GM21447 (cell line): ENCODE measurements at regions not wholly inside any gene's neighbourhood (a gene's known extent, or its start where the extent isn't known, plus 50 kb on each side); places are given as distances from the start of the nearest gene placed in this dataset.
"Not testable (repeated sequence)": the region's sequence is repeated elsewhere in the genome, so short reads cannot be mapped to it uniquely, and the experiment has no call there.

Experiments used
- ATAC-seq: cut with Tn5 transposase; IDR thresholded peaks from one replicate; pipeline ENCODE4 v1.9.1; 2021; ENCODE audit not compliant: unreplicated experiment

DNA sequence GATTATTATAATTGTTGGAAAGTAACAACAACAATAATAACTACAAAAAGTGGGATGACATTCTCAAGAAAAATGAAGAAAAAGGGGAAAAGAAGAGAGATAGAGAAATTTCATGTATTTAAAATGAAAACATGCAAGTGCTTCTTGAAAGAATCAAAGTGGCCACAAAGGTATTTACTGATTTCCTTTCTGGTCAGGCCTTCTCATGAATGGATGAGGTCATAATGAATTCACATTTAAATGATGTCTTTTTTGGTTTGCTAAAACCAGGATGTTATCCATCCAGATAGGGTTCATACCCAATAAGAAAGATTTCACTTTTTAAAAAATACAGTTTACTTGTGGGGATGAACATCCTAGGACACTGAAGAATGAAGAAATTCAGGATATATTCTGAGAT is 446.4 kb upstream of the PTGER4 start:
- ATAC-seq: no peak

DNA sequence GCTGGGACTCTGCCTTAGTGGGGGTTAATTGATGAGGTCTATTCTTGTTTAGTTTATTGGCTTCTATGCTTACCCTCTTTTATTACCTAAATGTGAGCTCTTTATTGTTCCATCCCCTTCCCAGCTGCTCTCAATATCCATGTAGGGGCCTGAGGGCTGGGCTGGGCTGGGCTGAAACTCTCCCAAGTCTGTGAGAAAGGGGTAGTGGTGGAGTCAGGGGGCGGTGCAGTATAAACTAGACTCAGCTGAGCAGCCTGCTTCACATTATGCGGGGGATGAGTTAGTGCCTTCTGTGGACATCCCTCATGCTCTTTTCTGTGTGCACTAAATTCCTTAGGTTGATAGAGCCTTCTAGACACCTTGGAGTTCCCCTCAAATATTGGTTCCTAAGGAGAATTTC is 451.8 kb upstream of the PTGER4 start:
- ATAC-seq: no peak

DNA sequence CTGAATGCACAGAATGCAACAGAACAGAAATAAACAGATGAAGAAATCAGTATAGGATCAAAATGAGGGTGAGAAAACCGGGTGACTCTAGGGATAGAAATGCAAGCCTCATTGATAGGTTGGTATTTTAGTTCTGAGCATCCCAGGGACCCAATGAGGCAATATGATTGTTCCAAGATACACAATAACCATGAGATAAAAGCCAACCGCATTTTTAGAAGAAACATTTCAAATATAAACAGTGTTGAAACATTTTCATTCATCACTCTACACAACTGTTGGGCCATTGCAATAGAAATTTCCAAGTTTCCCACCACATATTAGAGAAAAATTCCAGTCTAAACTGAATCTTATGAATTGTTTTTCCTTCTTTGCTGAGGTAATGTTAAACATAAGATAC is 452.3 kb upstream of the PTGER4 start:
- no peak for ATAC-seq

DNA sequence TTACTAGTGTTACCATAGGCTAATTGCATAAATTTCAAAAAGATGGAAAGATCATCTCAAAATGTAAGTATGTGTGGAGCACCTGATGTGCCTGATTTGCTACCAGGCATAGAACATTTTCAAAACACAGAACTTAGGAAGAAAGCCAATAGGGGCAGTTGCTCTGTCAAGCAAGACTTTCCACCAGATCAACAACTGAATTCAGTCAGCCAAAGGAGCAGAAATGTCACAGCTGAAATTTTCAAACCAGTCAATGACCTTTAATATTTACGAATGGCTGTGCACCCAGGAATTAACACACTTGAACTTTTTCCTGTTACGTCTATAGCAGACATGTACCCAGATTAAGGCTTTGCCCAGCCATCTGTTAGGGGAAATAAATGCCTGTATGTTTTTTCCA is 452.8 kb upstream of the PTGER4 start:
- no peak for ATAC-seq

DNA sequence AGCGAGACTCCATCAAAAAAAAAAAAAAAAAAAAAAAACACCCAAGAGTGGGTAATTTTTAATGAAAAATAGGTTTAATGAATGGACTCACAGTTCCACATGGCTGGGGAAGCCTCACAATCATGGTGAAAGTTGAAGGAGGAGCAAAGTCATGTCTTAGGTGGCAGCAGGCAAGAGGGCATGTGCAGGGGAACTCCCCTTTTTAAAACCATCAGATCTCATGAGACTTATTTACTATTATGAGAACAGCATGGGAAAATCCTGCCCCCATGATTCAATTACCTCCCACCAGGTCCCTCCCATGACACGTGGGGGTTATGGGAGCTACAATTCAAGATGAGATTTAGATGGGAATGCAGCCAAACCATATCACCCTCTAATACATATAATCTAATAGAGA is 454.6 kb upstream of the PTGER4 start:
- not testable (repeated sequence) for ATAC-seq

DNA sequence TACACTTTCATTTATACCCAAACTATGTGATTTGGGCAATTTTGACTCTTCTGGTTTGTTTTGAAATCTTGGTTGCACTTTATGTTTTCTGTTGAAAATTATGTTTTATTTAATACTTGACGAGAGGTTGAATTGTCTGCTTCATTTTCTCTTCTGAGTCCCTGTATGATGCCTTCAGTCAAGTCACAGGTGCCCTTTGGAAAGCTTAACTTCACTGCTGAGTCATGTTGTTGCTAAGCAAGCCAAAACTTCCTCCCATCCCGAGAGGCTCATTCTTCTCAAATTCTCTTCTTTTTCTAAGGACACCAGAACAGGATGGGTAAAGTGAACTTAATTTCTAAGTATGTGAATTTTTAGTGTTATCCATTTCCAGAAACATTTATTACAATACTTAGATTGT is 455.3 kb upstream of the PTGER4 start:
- peak; percentile 17 for ATAC-seq

DNA sequence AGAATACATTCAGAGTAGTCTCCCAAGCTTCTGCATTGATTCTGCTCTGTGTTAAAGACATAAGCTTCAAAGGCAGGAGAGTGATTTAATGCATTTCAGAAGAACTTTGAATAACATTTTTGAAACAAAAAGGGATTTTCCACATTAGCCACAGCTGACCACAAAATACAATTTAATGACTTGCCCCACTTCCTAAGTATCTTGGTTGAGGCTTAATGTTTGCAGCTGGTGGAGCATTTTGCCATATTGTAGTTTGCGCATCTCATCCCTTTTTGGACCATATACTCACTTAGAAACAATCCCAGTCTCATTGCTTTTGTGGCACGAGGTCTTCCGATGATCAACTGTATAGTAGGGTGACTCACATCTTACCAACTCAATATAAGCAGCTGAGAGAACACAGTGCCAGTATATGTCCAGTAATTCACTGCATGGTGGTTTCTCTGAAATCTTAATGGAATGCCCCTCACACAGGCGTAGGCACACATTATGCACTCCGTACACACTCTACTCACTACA is 455.8 kb upstream of the PTGER4 start:
- ATAC-seq: peak; percentile 66

DNA sequence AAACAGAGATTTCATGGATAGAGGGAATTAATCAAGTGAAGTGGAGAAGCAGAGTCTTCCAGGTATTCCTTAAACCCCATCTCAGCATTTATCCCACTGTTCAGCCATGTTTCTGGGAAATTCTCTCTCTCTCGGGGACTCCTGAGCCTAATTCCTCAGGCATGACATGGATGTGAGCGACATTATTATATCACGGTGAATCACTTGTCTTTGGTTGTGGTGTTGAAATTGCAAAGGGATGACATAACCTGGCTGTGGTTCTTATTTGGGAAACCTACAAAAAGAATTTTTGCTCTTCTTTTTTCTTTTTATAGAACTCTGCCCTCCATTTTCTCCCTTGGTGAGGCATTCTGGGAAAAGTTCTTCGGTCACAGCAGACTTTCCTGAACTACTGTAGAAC is 457.9 kb upstream of the PTGER4 start:
- ATAC-seq: no peak

DNA sequence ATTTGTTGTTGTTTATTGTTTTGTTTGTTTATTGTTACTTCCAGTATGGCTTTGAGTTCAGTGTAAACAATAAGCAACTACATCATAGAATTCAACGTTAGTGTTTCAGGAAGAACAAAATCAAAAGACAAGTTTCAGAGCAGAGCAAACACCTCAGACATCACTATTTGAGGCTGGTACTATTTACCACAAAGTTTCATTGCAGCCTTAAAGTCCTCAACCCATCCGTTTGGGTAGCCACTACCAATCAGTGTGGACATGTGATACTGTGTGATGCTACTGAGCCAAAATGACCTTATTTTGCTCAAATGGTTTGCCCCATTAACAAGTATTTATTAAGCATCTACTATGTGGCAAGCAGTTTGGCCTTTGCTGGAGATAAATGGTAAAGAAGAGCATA is 458.5 kb upstream of the PTGER4 start:
- no peak for ATAC-seq

DNA sequence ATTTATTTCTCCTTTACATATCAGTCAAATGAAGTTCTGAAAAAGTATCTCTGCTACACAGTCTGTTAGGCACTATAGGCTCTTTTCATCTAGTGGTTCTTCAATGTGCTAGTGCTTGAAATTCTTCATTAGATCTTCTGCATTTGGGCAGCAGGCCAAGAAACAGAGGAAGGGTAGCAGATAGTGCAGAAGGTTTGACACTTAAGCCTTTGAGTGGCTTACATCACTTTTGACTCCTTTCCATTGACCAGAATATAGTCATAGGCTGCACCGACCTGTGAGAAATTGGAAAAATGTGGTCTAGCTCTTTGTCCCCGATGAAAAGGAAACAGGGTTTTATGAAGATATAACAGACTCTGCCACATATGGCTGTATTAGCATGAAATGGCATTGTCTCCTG is 459.5 kb upstream of the PTGER4 start:
- no peak for ATAC-seq

DNA sequence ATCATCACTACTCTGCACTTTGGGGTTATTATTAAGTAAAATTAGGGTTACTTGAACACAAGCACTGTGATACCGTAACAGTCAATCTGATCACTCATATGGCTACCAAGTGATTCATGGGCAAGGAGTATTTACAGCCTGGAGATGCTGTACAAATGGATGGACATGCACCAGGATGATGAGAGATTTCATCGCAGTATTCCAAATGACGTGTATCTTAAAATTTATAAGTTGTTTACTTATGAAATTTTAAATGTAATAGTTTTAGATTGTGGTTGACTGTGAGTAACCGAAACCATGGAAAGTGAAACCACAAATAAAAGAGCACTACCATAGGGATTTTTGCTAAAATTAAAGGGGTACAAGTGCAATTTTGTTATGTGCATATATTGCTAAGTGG is 462.2 kb upstream of the PTGER4 start:
- ATAC-seq: no peak

DNA sequence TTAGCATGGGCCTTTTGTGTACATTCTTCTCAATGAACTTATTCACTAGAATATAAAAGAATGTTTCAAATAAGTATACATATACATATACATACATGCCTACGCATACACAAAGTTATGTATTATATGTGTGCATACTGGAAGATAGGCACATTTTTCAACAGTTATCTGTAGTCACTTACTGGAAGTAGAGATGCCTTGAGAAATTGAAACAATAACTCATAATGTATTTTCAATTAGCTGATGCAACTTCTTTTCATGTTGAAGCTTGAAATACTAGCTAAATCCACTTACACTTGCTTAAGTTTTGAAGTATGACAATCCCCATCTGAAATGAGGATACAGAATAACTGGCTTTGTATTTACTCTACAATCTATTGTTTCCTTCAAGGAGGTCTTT is 469.0 kb upstream of the PTGER4 start:
- ATAC-seq: no peak

DNA sequence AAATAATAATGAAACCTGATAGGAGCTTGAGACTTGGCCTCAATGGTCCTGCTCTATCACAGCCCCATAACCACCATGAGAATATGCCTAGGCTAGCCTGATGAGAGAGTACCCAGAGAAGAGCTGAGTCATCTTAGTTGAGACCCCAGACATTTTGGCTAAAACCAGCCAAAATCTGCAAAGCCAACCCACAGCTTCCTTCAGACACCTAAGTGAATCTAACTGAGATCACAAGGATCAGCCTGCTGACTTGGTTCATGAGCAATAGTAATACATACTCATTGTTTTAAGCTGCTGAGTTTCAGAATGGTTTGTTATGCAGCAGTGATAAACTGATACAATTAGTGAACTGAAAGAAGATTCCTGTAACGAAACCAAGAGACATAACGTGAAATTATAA is 473.7 kb upstream of the PTGER4 start:
- no peak for ATAC-seq

DNA sequence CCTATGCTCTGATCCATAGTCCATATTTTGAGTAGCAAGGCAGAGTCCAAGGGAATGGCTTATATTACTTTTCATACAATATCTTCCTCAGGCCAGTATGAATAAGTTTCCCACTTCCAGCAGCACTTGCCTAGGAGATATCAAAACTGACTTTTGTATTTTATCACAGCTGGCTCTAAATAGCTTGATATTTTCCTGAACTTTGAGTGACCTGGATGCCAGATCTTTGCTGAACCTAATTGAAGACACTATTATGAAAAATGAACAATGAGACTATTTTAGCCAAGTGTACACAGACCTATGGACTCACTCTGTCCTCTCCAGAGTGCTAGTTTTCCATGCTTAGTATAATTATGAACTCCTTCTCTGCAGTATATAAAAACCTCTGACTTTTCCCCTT is 475.6 kb upstream of the PTGER4 start:
- no peak for ATAC-seq

DNA sequence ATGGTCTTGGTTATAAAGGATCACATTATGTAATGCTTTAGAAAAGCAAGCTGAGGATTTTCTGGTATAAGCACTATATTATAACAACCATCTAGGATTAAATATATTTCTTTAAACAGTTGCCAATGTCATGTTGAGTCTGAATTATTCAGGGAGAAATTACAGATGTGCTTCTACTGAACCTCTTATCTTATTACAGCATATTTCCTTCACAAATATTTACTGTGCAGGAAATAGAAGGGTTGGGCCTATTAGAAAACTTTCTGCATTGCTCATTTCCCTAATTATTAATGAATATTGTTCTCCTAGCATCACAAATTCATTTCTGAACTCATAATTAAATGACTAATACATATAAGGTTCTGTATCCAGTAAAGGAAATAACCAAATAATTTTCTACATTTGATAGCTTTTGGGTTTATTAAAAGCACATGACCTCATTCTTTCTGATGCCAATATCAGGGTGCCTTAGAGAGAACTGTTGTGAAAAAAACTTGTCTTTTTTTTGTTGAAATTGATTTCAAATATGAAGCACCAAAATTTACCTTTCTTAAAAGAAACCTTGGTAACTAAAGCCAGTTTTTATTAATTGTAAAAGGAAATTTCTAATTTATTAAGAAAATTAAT is 476.8 kb upstream of the PTGER4 start:
- no peak for ATAC-seq

DNA sequence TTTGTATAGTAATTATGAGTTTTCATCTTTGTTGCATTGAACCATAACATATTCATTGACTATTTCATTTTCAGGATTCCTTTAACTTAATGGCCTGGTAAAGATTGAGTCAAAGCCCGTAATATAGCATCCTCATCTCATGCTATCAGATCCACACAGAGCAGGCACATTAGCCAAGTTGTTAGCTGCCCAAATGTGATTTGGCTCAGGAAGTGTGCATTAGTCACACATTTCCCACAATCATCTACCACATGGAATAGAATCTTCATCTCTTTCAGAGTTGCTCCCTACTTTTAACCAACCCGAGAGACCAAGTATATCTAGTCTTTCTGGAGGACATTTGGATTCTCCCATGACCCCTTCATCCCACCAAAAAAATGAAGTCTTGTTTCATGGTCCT is 481.0 kb upstream of the PTGER4 start:
- ATAC-seq: no peak

DNA sequence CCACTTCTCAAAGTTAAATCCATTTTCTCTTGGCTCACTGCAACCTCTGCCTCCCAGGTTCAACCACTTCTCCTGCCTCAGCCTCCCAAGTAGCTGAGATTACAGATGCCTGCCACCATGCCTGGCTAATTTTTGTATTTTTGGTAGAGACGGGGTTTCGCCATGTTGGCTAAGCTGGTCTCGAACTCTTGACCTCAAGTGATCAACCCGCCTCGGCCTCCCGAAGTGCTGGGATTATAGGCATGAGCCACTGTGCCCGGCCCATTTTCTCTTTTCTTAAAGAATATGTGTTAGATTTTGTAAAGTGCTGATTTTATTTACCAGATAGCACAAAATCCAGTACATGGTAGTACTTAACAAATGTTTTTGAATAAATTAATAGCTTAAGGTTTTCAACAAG is 484.1 kb upstream of the PTGER4 start:
- not testable (repeated sequence) for ATAC-seq

DNA sequence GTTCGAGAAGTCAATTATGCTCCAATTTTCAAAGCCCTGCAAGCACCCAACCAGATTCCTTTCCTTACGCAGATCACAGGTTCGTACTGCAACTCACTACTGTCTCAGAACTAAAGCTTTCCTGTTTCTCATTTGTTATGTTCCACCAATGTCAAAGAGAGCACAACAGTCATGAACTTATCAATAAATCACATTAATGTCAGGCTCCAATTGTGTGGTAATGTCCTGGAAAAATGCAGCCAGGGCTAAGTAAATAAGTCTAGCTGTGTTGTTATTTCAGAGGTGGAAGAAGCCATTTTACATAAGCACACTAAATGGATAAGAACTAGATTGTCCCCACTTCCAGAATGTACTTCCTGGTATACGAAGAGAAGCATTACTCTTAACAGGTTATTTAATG is 488.6 kb upstream of the PTGER4 start:
- no peak for ATAC-seq

DNA sequence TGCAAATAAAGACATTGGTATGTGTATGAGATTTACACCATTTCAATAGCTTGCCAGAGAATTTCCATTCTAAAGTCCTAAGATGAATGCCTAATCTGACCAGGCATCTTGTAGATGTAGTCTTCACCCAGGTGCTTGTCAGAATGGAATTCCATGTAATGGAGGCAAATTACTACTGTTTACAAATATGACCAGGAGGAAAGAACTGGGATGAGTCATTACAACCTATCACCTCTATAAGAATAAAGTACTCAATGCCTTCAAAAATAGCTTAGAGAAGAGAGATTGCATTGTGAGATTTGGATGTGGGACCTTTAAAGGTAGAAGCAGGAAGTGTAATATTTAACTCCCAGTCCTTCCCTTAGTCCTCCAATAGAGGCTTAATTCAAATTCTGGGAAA is 507.0 kb upstream of the PTGER4 start:
- ATAC-seq: no peak

DNA sequence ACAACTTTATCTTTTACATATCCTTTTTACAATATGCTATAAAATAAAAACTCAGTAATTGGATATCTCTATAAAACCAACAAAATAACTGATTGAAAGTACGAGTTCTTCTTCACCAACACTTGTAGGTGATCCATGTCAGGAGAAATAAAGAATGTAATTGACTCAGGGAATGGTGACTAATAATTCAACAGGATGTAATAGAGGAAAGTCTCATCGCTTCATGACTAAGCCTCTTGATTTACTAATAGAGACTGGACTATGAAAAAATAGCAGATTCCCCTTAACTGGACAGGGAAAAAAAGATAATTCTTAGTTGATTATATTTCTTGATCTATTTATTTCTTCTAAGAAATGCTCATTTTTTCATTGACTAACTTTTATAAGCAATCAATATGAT is 507.7 kb upstream of the PTGER4 start:
- ATAC-seq: no peak

DNA sequence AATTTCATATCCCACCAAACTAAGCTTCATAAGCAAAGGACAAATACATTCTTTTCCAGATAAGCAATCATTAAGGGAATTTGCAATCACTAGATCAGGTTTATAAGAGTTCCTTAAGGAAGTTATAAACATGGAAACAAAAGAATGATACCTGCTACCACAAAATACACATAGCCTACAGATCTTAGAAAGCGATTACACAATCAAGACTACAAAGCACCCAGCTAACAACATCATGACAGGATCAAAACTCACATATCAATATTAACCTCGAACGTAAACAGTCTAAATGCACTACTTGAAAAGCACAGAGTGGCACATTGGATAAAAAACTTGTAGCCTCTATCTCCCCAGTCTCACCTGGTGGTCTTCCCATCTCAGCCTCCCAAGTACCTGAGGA is 512.4 kb upstream of the PTGER4 start:
- ATAC-seq: no peak

DNA sequence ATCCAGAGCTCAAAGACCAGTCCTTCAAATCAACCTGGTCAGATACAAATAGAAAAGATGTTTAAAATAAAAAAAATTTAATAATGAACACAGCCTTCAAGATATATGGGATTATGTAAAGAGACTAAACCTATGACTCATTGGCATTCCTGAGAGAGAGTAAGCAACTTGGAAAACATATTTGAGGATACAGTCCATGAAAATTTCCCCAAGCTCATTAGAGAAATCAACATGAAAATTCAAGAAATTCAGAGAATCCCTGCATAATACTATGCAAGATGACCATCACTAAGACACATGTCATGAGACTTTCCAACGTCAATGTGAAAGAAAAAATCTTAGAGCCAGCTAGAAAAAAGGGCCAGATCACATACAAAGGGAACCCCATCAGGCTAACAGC is 512.9 kb upstream of the PTGER4 start:
- ATAC-seq: no peak
